A549 (cell line): ENCODE measurements at regions not wholly inside any gene's neighbourhood (a gene's known extent, or its start where the extent isn't known, plus 50 kb on each side); places are given as distances from the start of the nearest gene placed in this dataset.

Experiments
- ATAC-seq, 2 experiments: fragments of 200-7000 bp in 1 of 2; fragments of >200 bp in 1 of 2; cut with Nextera tagmentation in 1 of 2; cut with Tn5 transposase in 1 of 2; 3 replicates each; pipeline versions ENCODE4 v1.8.0 to v1.9.1; 2018 to 2020; ENCODE audit warnings: mild to moderate bottlenecking in 1 of 2, moderate library complexity in 1 of 2
- CTCF ChIA-PET: fragments of 300-600 bp; sonication (Branson Sonifier 250); formaldehyde crosslinking; extraction: SDS; loops from one replicate; lab custom pipeline; 2021; ENCODE audit warnings: antibody characterized with exemption, inconsistent platforms; lab: Yijun Ruan, JAX
- POLR2A ChIA-PET: fragments of 350-600 bp; formaldehyde crosslinking; extraction: SDS; loops from one replicate; lab custom pipeline; 2021; ENCODE audit warnings: antibody characterized with exemption, inconsistent platforms; lab: Yijun Ruan, JAX
- DNase-seq, 2 experiments: peaks; one replicate each; pipeline versions ENCODE4 v3.0.0 to v3.0.0-alpha.2; 2011 to 2016; ENCODE audit warnings: low read depth in 1 of 2, low spot score in 1 of 2
- FAIRE-seq: peaks from 2 replicates; lab custom pipeline; 2011; peaks lifted over from hg19 to GRCh38; lab: Jason Lieb, UNC
- H3K27ac ChIP-seq, 2 experiments: fragments of >200 bp; sonication (Bioruptor Twin); formaldehyde crosslinking; 3 replicates each; pipeline ENCODE4 v1.5.1; 2016 to 2017
- H3K4me1 ChIP-seq: fragments of >200 bp; sonication (Bioruptor Twin); formaldehyde crosslinking; 3 replicates; pipeline ENCODE4 v1.6.1; 2016
- H3K4me2 ChIP-seq: fragments of >200 bp; sonication (Bioruptor Twin); formaldehyde crosslinking; 3 replicates; pipeline ENCODE4 v1.6.1; 2016
- H3K4me3 ChIP-seq: fragments of >200 bp; sonication (Bioruptor Twin); formaldehyde crosslinking; 3 replicates; pipeline ENCODE4 v1.5.1; 2016
- H3K9me3 ChIP-seq: fragments of >200 bp; sonication (Bioruptor Twin); formaldehyde crosslinking; 3 replicates; pipeline ENCODE4 v1.6.1; 2016
- EHF ChIP-seq: fragments of 250-450 bp; sonication (Bioruptor Pico); IDR thresholded peaks from 2 replicates; pipeline ENCODE4 v1.5.0; 2020; ENCODE audit warnings: mild to moderate bottlenecking
- FOSB ChIP-seq: fragments of 250-450 bp; sonication (Bioruptor Pico); IDR thresholded peaks from 2 replicates; pipeline ENCODE4 v1.5.0; 2020; ENCODE audit warnings: mild to moderate bottlenecking, moderate library complexity
- HDAC2 ChIP-seq: fragments of 200-600 bp; sonication (generic); IDR thresholded peaks from 2 replicates; pipeline ENCODE4 v1.6.1; 2016
- JUN ChIP-seq, 2 experiments: fragments of >200 bp; sonication (Bioruptor Twin); formaldehyde crosslinking; IDR thresholded peaks; 2 replicates in 1 of 2; 3 replicates in 1 of 2; pipeline ENCODE4 v1.6.1; 2016 to 2017
- KDM1A ChIP-seq: fragments of 200-600 bp; sonication (generic); IDR thresholded peaks from 2 replicates; pipeline ENCODE4 v1.6.1; 2016; ENCODE audit warnings: low read depth, mild to moderate bottlenecking
- KDM5A ChIP-seq: fragments of 200-600 bp; sonication (generic); IDR thresholded peaks from 2 replicates; pipeline ENCODE4 v1.6.1; 2016; ENCODE audit warnings: antibody characterized with exemption, mild to moderate bottlenecking
- MAZ ChIP-seq: fragments of 150-350 bp; IDR thresholded peaks from 2 replicates; pipeline ENCODE4 v1.6.1; 2014; ENCODE audit warnings: antibody characterized with exemption, low read depth, low read length, borderline replicate concordance
- PHF8 ChIP-seq: fragments of 200-600 bp; sonication (generic); IDR thresholded peaks from 2 replicates; pipeline ENCODE4 v1.6.1; 2016; ENCODE audit warnings: low read depth, mild to moderate bottlenecking, antibody characterized with exemption, moderate library complexity, borderline replicate concordance
- POLR2A ChIP-seq: IDR thresholded peaks from 2 replicates; pipeline ENCODE4 v1.6.1; 2012; ENCODE audit warnings: mild to moderate bottlenecking, low read length
- POLR2AphosphoS2 ChIP-seq: conservative IDR thresholded peaks from 2 replicates; pipeline ENCODE4 v1.6.1; 2012; ENCODE audit warnings: low read length, improper control_type of control experiment, inconsistent platforms
- RAD21 ChIP-seq, 2 experiments: fragments of >200 bp in 1 of 2; sonication (Bioruptor Twin) in 1 of 2; formaldehyde crosslinking in 1 of 2; IDR thresholded peaks in 1 of 2; conservative IDR thresholded peaks in 1 of 2; 2 replicates in 1 of 2; 3 replicates in 1 of 2; pipeline ENCODE4 v1.6.1; 2012 to 2018; ENCODE audit warnings: inconsistent platforms in 1 of 2
- SMC3 ChIP-seq: fragments of >200 bp; sonication (Bioruptor Twin); formaldehyde crosslinking; IDR thresholded peaks from 3 replicates; pipeline ENCODE4 v1.6.1; 2018; ENCODE audit warnings: inconsistent platforms
- SREBF2 ChIP-seq: fragments of 450-650 bp; IDR thresholded peaks from 2 replicates; pipeline ENCODE4 v1.6.1; 2014; ENCODE audit warnings: mild to moderate bottlenecking, moderate library complexity
- TP53 ChIP-seq: fragments of 250-450 bp; sonication (Bioruptor Pico); IDR thresholded peaks from 2 replicates; pipeline ENCODE4 v1.5.0; 2021; ENCODE audit warnings: mild to moderate bottlenecking, moderate library complexity
- ZSCAN20 ChIP-seq: fragments of 250-450 bp; sonication (Bioruptor Pico); IDR thresholded peaks from 2 replicates; pipeline ENCODE4 v1.8.0; 2022; ENCODE audit warnings: mild to moderate bottlenecking, moderate library complexity
- WGBS: methylation state at CpG from one replicate; pipeline ENCODE4 v1.1.6; 2017; ENCODE audit errors: missing lambda C conversion rate; 5-methylcytosine and 5-hydroxymethylcytosine counted together
- TF ChIP-seq, protein P1 (sequence below): IDR thresholded peaks from 2 replicates; pipeline ENCODE4 v1.6.1; 2012
- TF ChIP-seq, protein P2 (sequence below): IDR thresholded peaks from 2 replicates; pipeline ENCODE4 v1.6.1; 2012
- TF ChIP-seq, protein P3 (sequence below): fragments of 250-450 bp; sonication (Bioruptor Pico); IDR thresholded peaks from 2 replicates; pipeline ENCODE4 v1.5.0; 2021; ENCODE audit warnings: mild to moderate bottlenecking, moderate library complexity, borderline replicate concordance
- TF ChIP-seq, protein P4 (sequence below): fragments of 250-450 bp; sonication (Bioruptor Pico); IDR thresholded peaks from 2 replicates; pipeline ENCODE4 v1.5.0; 2020; ENCODE audit warnings: low read depth, mild to moderate bottlenecking, moderate library complexity
- TF ChIP-seq, protein P5 (sequence below): fragments of 150-350 bp; IDR thresholded peaks from 2 replicates; pipeline ENCODE4 v1.6.1; 2014; ENCODE audit warnings: low read depth, mild to moderate bottlenecking, low read length
- TF ChIP-seq, protein P6 (sequence below): fragments of >200 bp; sonication (Bioruptor Twin); formaldehyde crosslinking; IDR thresholded peaks from 3 replicates; pipeline ENCODE4 v1.6.1; 2016

DNA sequence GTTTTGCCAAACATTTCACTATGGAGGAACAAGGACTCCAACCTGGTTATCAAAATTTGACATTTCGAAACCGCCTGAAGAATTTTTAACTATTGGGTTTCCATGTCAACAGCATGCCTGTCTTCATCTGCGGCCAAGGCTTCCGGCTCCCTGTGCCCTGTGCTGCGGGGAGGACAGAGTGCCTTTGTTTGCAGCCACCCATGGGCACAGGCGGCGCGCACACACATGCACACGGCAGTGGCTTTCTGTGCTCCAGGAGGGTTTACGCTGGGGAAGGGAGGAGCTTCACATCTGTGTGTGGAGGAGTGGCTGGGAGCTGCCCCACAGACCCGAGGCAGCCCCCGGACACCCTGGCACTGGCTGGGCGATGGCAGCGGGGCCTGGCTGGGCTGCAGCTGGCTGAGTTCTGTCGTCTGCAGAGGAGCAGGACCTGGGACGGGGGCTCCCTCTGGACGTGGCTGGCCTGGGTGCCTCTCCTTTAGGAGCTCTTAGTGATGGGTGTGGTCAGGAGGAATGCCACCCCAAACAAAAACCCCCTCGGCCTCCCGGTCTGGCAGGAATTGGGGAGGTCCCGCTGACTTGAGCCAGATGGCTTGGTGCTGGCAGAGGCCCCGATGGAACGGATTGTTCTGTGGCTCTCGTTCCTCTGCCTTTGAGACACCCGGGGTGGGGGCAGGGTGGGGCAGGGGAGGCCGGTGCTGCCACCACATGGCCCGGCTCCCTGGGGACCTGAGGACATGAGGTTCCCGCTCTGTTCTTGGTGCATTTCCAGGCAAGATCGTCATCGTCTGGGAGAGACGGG, 1290.9 kb downstream of the BRD1 start:
- CTCF ChIA-PET = no interaction called here
- H3K4me2 ChIP-seq = no peak overlapping the region
- FAIRE-seq = no peak

DNA sequence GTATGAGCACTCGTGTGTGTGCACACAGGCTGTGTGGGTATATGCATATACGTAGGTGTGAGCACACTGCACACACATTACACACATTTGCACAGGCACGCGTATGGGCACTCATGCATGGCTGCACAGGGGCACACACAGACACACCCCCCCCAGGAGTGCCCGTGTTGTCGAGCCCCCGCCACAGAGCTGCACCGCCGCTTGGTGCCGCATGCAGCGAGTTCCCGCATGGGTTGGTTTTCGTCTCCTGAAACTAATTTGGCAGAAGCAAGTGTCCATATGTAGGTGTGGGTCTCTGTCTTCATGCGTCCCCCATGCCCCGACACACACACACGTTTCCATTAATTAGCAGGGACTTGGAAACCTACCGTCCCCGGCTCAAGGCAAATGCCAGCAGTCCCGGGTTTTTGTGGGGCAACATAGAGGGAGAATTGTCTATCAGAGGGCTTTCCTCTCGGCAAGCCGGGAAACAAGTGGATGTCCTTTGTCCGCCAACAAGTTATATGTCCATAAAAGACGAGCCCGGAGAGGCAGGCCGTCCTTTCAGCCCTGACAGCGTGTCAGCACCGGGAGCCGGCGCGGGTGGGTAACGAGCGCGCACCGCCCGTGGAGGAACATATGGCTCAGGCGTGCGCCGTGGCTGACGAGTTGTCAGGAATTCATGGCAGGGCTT, 1291.7 kb downstream of the BRD1 start:
- DNase-seq (no peak), ATAC-seq (no peak), FAIRE-seq (no peak)
- CTCF ChIA-PET = no interaction called here
- Histone ChIP-seq H3K9me3 (no peaks in the 10 kb centered on the region), H3K27ac (no peak overlapping the region), H3K4me1 (no peaks in the 10 kb centered on the region)
- POLR2A ChIA-PET = no interaction called here
- 77% methylated on average over 26 of the region's 39 CpGs for WGBS
- TF ChIP-seq ZSCAN20 (CRISPR knock-in tag) (no peak), PHF8 (no peak), POLR2A (no peak), JUN (IDR thresholded peaks at IDR 0.05) (no peak), FOSB (CRISPR knock-in tag) (no peak), POLR2AphosphoS2 (no peak), KDM5A (no peak), TP53 (no peak), HDAC2 (no peak), EHF (CRISPR knock-in tag) (no peak), SMC3 (no peak), SREBF2 (no peak), MAZ (no peak)
- TF ChIP-seq, protein P1, sequence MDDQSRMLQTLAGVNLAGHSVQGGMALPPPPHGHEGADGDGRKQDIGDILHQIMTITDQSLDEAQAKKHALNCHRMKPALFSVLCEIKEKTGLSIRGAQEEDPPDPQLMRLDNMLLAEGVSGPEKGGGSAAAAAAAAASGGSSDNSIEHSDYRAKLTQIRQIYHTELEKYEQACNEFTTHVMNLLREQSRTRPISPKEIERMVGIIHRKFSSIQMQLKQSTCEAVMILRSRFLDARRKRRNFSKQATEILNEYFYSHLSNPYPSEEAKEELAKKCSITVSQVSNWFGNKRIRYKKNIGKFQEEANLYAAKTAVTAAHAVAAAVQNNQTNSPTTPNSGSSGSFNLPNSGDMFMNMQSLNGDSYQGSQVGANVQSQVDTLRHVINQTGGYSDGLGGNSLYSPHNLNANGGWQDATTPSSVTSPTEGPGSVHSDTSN = no peak
- TF ChIP-seq, protein P2, sequence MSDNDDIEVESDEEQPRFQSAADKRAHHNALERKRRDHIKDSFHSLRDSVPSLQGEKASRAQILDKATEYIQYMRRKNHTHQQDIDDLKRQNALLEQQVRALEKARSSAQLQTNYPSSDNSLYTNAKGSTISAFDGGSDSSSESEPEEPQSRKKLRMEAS = no peak
- TF ChIP-seq, protein P3, sequence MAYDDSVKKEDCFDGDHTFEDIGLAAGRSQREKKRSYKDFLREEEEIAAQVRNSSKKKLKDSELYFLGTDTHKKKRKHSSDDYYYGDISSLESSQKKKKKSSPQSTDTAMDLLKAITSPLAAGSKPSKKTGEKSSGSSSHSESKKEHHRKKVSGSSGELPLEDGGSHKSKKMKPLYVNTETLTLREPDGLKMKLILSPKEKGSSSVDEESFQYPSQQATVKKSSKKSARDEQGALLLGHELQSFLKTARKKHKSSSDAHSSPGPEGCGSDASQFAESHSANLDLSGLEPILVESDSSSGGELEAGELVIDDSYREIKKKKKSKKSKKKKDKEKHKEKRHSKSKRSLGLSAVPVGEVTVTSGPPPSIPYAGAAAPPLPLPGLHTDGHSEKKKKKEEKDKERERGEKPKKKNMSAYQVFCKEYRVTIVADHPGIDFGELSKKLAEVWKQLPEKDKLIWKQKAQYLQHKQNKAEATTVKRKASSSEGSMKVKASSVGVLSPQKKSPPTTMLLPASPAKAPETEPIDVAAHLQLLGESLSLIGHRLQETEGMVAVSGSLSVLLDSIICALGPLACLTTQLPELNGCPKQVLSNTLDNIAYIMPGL (CRISPR knock-in tag) = no peak
- TF ChIP-seq, protein P4, sequence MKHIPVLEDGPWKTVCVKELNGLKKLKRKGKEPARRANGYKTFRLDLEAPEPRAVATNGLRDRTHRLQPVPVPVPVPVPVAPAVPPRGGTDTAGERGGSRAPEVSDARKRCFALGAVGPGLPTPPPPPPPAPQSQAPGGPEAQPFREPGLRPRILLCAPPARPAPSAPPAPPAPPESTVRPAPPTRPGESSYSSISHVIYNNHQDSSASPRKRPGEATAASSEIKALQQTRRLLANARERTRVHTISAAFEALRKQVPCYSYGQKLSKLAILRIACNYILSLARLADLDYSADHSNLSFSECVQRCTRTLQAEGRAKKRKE = no peak
- TF ChIP-seq, protein P5, sequence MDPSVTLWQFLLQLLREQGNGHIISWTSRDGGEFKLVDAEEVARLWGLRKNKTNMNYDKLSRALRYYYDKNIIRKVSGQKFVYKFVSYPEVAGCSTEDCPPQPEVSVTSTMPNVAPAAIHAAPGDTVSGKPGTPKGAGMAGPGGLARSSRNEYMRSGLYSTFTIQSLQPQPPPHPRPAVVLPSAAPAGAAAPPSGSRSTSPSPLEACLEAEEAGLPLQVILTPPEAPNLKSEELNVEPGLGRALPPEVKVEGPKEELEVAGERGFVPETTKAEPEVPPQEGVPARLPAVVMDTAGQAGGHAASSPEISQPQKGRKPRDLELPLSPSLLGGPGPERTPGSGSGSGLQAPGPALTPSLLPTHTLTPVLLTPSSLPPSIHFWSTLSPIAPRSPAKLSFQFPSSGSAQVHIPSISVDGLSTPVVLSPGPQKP = no peak
- TF ChIP-seq, all 56 proteins: peak for 0
- H3K4me2 ChIP-seq = no peak overlapping the region
- no peak overlapping the region for H3K4me3 ChIP-seq

More for the DNA sequence above, 1290.9 kb downstream of the BRD1 start:
- POLR2A ChIA-PET = no interaction called here
- no peaks in the 10 kb centered on the region for H3K9me3 ChIP-seq
- H3K27ac ChIP-seq = no peak overlapping the region
- DNase-seq (no peak), ATAC-seq (no peak)
- H3K4me1 ChIP-seq = no peaks in the 10 kb centered on the region
- 83% methylated on average over 5 of the region's 30 CpGs for WGBS
- H3K4me3 ChIP-seq = no peak overlapping the region
- TF ChIP-seq, protein P6, sequence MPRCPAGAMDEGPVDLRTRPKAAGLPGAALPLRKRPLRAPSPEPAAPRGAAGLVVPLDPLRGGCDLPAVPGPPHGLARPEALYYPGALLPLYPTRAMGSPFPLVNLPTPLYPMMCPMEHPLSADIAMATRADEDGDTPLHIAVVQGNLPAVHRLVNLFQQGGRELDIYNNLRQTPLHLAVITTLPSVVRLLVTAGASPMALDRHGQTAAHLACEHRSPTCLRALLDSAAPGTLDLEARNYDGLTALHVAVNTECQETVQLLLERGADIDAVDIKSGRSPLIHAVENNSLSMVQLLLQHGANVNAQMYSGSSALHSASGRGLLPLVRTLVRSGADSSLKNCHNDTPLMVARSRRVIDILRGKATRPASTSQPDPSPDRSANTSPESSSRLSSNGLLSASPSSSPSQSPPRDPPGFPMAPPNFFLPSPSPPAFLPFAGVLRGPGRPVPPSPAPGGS = no peak
- TF ChIP-seq RAD21 (conservative IDR thresholded peaks at IDR 0.05 in 1 of 2, IDR thresholded peaks at IDR 0.05 in 1 of 2) = no peak
- TF ChIP-seq KDM1A = no peak
